NCI-H2081 (cell line): ENCODE measurements at regions not wholly inside any gene's neighbourhood (a gene's known extent, or its start where the extent isn't known, plus 50 kb on each side); places are given as distances from the start of the nearest gene placed in this dataset.
"Not testable (repeated sequence)": the region's sequence is repeated elsewhere in the genome, so short reads cannot be mapped to it uniquely, and the experiment has no call there.

Source experiments
- DNase-seq, 2 experiments: peaks; one replicate each; lab custom pipeline; 2025; lab: John Stamatoyannopoulos, UW

GRCh38 chr10:95137990-95138625 is 55.9 kb upstream of the ACSM6 start:
- DNase-seq = not testable (repeated sequence)

- DNase-seq = no peak
Measured at GRCh38 chr10:95134490-95134889, 59.5 kb upstream of the ACSM6 start.

- no peak for DNase-seq
Measured at GRCh38 chr10:95133997-95134396, 60.0 kb upstream of the ACSM6 start.

DNA sequence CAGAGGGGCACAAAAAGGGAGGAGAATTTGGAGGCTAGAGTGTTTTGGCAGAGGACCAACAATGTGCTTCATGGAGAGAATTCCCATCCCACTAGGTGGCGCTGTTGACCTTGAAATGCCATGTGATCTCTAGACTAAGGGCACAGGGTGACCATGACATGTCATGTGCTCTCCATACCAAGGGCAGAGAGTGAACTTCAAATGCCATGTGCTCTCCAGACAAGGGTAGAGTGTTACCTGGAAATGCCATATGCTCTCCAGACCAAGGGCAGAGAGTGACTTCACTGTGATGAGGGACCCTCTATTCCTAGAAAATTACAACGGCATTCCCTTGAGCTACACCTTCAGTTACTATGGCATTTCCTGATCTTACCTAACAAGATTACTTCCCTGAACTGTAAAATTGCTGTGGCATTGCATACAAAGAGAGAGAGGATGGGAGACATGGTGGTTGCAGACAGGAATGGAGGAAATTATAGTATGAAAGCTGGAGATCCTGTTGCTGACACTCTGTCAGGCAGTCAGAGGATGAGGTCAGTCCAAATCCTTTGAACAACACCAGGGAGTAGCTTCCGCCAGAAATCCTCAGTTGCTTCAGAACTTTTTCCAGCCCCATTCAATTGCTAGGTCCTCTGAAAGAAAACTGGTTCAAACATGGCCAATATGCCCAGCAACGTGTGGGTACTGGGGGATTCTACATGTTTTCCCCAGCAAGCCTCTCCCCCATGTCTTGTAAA is 60.9 kb upstream of the ACSM6 start:
- DNase-seq = peak; percentile 43 to 73

DNA sequence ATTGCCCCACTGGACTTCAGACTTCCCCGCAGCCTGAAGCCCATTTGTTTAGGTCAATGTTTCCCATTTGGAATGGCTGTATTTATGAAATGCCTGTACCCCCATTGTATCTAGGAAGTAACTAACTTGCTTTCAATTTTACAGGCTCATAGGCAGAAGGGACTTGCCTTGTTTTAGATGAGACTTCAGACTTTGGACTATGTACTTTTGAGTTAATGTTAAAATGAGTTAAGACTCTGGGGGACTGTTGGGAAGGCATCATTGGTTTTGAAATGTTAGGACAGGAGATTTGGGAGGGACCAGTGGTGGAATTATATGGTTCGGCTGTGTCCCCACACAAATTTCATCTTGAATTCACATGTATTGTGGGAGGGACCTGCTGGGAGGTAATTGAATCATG is 61.1 kb upstream of the CYP2C8 start:
- not testable (repeated sequence) for DNase-seq

- DNase-seq = no peak
Measured at GRCh38 chr10:95125582-95125981, 56.3 kb upstream of the CYP2C8 start.

GRCh38 chr10:95122736-95123135 is 53.4 kb upstream of the CYP2C8 start:
- DNase-seq = no peak

GRCh38 chr10:95121904-95122303 is 52.6 kb upstream of the CYP2C8 start:
- no peak for DNase-seq
